ENCODE measurements at regions not wholly inside any gene's neighbourhood (a gene's known extent, or its start where the extent isn't known, plus 50 kb on each side); places are given as distances from the start of the nearest gene placed in this dataset.

DNA sequence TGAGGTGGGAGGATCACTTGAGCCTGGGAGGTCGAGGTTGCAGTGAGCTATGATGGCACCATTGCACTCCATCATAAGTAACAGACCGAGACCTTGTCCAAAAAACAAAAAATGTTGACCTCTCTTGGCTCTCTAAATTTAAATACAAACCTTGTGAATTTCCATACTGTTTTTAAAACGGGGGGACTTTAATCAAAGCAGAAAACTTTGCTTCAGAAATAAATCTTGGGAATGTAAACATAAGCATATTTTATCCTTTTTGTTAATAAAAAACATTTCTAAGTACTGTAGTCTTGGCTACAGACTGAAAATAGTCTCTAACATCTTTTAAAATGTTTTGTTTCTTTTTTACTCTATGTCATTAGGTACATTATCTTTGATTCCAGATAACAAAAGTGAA lies 130.7 kb upstream of the RASSF8 start:
- no peak for TF ChIP-seq POLR2A (IDR thresholded peaks at IDR 0.05)
- TF ChIP-seq, protein P1, sequence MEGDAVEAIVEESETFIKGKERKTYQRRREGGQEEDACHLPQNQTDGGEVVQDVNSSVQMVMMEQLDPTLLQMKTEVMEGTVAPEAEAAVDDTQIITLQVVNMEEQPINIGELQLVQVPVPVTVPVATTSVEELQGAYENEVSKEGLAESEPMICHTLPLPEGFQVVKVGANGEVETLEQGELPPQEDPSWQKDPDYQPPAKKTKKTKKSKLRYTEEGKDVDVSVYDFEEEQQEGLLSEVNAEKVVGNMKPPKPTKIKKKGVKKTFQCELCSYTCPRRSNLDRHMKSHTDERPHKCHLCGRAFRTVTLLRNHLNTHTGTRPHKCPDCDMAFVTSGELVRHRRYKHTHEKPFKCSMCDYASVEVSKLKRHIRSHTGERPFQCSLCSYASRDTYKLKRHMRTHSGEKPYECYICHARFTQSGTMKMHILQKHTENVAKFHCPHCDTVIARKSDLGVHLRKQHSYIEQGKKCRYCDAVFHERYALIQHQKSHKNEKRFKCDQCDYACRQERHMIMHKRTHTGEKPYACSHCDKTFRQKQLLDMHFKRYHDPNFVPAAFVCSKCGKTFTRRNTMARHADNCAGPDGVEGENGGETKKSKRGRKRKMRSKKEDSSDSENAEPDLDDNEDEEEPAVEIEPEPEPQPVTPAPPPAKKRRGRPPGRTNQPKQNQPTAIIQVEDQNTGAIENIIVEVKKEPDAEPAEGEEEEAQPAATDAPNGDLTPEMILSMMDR (IDR thresholded peaks at IDR 0.05) = no peak

All from testis (tissue), 2 donors.